ENCODE measurements at regions not wholly inside any gene's neighbourhood (a gene's known extent, or its start where the extent isn't known, plus 50 kb on each side); places are given as distances from the start of the nearest gene placed in this dataset.

GRCh38 chr2:67318563-67318962, 78.6 kb upstream of the ETAA1 start:
- H2BK20ac ChIP-seq (ENCODE audit: low read depth, low read length, poor library complexity, severe bottlenecking) = no peak overlapping the region
- no peak overlapping the region for H3K27ac ChIP-seq (ENCODE audit: insufficient read length, low read depth, low read length)
- no peaks in the 10 kb centered on the region for H3K9me3 ChIP-seq (ENCODE audit: control insufficient read depth, low read depth, low read length)
- no peak overlapping the region for H3K23ac ChIP-seq (ENCODE audit: insufficient read length, low read depth, low read length)
- no peak for DNase-seq
- H4K5ac ChIP-seq (ENCODE audit: insufficient read length, low read depth, low read length) = no peak overlapping the region
- H4K91ac ChIP-seq (ENCODE audit: insufficient read length, low read depth, low read length) = no peak overlapping the region
- no peak overlapping the region for H2BK5ac ChIP-seq (ENCODE audit: insufficient read length, low read length)
- H4K20me1 ChIP-seq (ENCODE audit: control insufficient read depth, insufficient read depth, insufficient read length) = no peaks in the 10 kb centered on the region
- Mint-ChIP-seq H3K4me1 (peaks cover 45 to 48% of the 10 kb centered on the region in 2 experiments), H3K4me3 (no peak overlapping the region), H3K36me3 (ENCODE audit: insufficient read depth in 1 of 3, low read depth in 3 of 3) (no peaks in the 10 kb centered on the region), H3K9me3 (no peaks in the 10 kb centered on the region), H3K27ac (peak overlapping the region in 1 of 3 experiments; percentile 16; a peak in 2 of 7 replicates), H3K27me3 (ENCODE audit: low read depth) (no peaks in the 10 kb centered on the region)
- no peak overlapping the region for H3K18ac ChIP-seq (ENCODE audit: insufficient read length, low read depth, low read length)
- H3T11ph ChIP-seq (ENCODE audit: low read length) = no peak overlapping the region
- no peaks in the 10 kb centered on the region for H3K79me1 ChIP-seq (ENCODE audit: insufficient read depth, low read depth, low read length, poor library complexity, severe bottlenecking)
- TF ChIP-seq CTCF (conservative IDR thresholded peaks at IDR 0.05) = no peak
- H3K4me1 ChIP-seq (ENCODE audit: insufficient read depth, low read length) = peaks cover 7% of the 10 kb centered on the region; the same call in 1 of the 2 replicates
- no peak overlapping the region for H4K8ac ChIP-seq (replicated peaks; ENCODE audit: insufficient read length, low read depth, low read length)
- no peak overlapping the region for H2BK120ac ChIP-seq (ENCODE audit: low read depth, low read length, poor library complexity, severe bottlenecking)
- no peak overlapping the region for H2BK12ac ChIP-seq (ENCODE audit: insufficient read length, low read depth, low read length)
- H3K56ac ChIP-seq (ENCODE audit: insufficient read length, low read depth, low read length) = no peak overlapping the region
- no peaks in the 10 kb centered on the region for H3K23me2 ChIP-seq (ENCODE audit: insufficient read length, low read depth, low read length, poor library complexity, severe bottlenecking)
- no peak overlapping the region for H2AFZ ChIP-seq (ENCODE audit: low read length)
- H2AK5ac ChIP-seq (ENCODE audit: insufficient read length, low read length) = no peak overlapping the region
- H3K9ac ChIP-seq (ENCODE audit: extremely low read depth, insufficient read length, low read length) = no peak overlapping the region
- no peaks in the 10 kb centered on the region for H3K27me3 ChIP-seq (ENCODE audit: insufficient read depth, low read length)
- no peak overlapping the region for H3K14ac ChIP-seq (ENCODE audit: insufficient read depth, low read length)
- H3K79me2 ChIP-seq (ENCODE audit: insufficient read depth, low read length) = no peaks in the 10 kb centered on the region
- no CpG with 5 or more reads among the region's 3 CpGs for WGBS (ENCODE audit: extremely low coverage, insufficient read length, low lambda C conversion rate)
- no peak overlapping the region for H3K4ac ChIP-seq (ENCODE audit: low read depth, low read length)
- H2BK15ac ChIP-seq (ENCODE audit: low read depth, low read length) = no peak overlapping the region
- no peak overlapping the region for H3K4me2 ChIP-seq (ENCODE audit: insufficient read depth, insufficient read length, low read length)

Measured in H9 (cell line).